Spleen (tissue), 7 donors: ENCODE measurements at regions not wholly inside any gene's neighbourhood (a gene's known extent, or its start where the extent isn't known, plus 50 kb on each side); places are given as distances from the start of the nearest gene placed in this dataset.

Experiments used
- POLR2A ChIP-seq, 3 donors: fragments of 450-650 bp; IDR thresholded peaks; one replicate each; pipeline ENCODE4 v1.5.1; 2017; ENCODE audit warnings: antibody characterized with exemption in 3 of 3, mild to moderate bottlenecking in 1 of 3
- TF ChIP-seq, protein P1 (sequence below), 11 experiments: fragments of 200-600 bp in 7 of 11; fragments of 450-650 bp in 4 of 11; sonication (generic) in 4 of 11; IDR thresholded peaks in 8 of 11; conservative IDR thresholded peaks in 3 of 11; 1 replicate in 7 of 11; 2 replicates in 4 of 11; pipeline versions ENCODE4 v1.4.0 to v1.8.0; 2016 to 2021; ENCODE audit warnings: antibody characterized with exemption in 11 of 11, inconsistent platforms in 4 of 11, mild to moderate bottlenecking in 1 of 11
- donor health status: DM: no; HTN: no; CAD: no; lungs with moderate emphysema.
- donor health status: DM: no; HTN: no; CAD: no.
- donor health status: DM: no; HTN: no; CAD: no.

DNA sequence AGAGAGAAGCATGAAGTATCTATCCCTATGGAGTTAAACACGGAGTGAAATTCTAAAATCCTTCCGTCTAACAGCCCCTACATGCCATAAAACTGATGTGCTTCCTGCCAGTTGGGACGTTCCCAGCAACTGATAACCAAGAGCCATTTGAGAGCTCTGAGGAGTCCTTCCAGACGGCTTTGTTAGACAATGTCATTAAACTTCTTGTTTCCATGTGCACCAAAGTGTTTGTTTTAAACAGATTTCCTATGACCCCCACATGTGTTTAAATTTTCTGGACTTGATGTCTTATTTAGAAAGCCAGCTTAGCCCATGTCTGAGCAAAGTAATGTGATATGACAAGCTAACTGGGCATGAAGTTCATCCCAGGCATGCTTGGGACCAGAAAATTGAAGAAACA, 57.2 kb upstream of the LPAR1 start:
- TF ChIP-seq, protein P1, sequence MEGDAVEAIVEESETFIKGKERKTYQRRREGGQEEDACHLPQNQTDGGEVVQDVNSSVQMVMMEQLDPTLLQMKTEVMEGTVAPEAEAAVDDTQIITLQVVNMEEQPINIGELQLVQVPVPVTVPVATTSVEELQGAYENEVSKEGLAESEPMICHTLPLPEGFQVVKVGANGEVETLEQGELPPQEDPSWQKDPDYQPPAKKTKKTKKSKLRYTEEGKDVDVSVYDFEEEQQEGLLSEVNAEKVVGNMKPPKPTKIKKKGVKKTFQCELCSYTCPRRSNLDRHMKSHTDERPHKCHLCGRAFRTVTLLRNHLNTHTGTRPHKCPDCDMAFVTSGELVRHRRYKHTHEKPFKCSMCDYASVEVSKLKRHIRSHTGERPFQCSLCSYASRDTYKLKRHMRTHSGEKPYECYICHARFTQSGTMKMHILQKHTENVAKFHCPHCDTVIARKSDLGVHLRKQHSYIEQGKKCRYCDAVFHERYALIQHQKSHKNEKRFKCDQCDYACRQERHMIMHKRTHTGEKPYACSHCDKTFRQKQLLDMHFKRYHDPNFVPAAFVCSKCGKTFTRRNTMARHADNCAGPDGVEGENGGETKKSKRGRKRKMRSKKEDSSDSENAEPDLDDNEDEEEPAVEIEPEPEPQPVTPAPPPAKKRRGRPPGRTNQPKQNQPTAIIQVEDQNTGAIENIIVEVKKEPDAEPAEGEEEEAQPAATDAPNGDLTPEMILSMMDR (IDR thresholded peaks at IDR 0.05 in 8 of 11, conservative IDR thresholded peaks at IDR 0.05 in 3 of 11), result no peak
- TF ChIP-seq POLR2A (IDR thresholded peaks at IDR 0.05), result no peak
